ENCODE measurements at regions not wholly inside any gene's neighbourhood (a gene's known extent, or its start where the extent isn't known, plus 50 kb on each side); places are given as distances from the start of the nearest gene placed in this dataset.

- intact Hi-C loops (cut with micrococcal nuclease; ENCODE audit: unreplicated experiment), result no loop called here
- ChIA-PET POLR2A (no interaction called here), CTCF (no interaction called here)
- H3K9me3 ChIP-seq (ENCODE audit: control insufficient read depth, insufficient read depth, low read depth, low read length), result no peaks in the 10 kb centered on the region
- no TSS peak for BruUV-seq (replicated peaks)
- no peak overlapping the region for H3K4me3 ChIP-seq (ENCODE audit: low read depth in 2 of 2, low read length in 2 of 2)
- in situ Hi-C loops (cut with HindIII; ENCODE audit: low pct_unique_long_range_greater_than_20kb, low sequenced_read_pairs), result no loop called here
- TF ChIP-seq REST (IDR thresholded peaks at IDR 0.05; ENCODE audit: insufficient read depth in 1 of 2, low read depth in 2 of 2, low read length in 1 of 2) (no peak), SIN3A (IDR thresholded peaks at IDR 0.05; ENCODE audit: borderline replicate concordance, insufficient read depth, low read depth, low read length) (no peak), CTCF (IDR thresholded peaks at IDR 0.05) (no peak), TCF7L2 (IDR thresholded peaks at IDR 0.05; ENCODE audit: low read depth, low read length) (no peak), POLR2AphosphoS5 (IDR thresholded peaks at IDR 0.05; ENCODE audit: low read depth, low read length) (no peak)
- no peaks in the 10 kb centered on the region for H3K27me3 ChIP-seq (ENCODE audit: control insufficient read depth, insufficient read depth, low read length)
- ATAC-seq (no peak), DNase-seq (ENCODE audit: low read depth, low spot score) (no peak)
- H3K4me1 ChIP-seq (ENCODE audit: control insufficient read depth, insufficient read depth, low read length), result no peaks in the 10 kb centered on the region
- no peaks in the 10 kb centered on the region for H3K36me3 ChIP-seq (ENCODE audit: control insufficient read depth, insufficient read depth, low read length)
- no peak overlapping the region for H3K27ac ChIP-seq (ENCODE audit: low read length)
These were observed 59.7 kb upstream of the TNFSF4 start for GRCh38 chr1:173266841-173267240.

DNA sequence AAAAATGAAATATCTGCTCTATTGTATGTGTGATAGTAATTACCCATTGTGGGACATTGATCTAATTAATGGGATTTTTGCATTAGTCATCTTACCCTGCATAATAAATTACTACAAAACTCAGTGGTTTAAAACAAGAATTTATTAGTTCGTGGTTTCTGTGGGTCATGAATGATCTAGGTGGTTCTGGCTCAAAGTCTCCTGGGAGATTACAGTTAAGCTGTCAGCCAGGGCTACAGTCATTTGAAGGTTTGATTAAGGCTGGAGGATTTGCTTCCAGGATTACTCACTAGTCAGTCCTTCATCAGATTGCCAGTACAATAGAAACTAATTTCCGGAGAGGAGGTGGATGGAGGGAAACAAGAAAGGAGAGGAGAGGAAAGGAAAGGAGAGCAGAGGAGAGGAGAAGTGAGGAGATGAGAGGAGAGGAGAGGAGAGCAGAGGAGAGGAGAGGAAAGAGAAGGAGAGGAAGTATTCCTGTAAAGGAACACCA is 60.4 kb upstream of the TNFSF4 start:
- in situ Hi-C loops (cut with HindIII; ENCODE audit: low pct_unique_long_range_greater_than_20kb, low sequenced_read_pairs), result no loop called here
- no peak for ATAC-seq

More for the DNA sequence above, 60.4 kb upstream of the TNFSF4 start:
- no peak overlapping the region for H3K27ac ChIP-seq (ENCODE audit: low read length)
- no peaks in the 10 kb centered on the region for H3K36me3 ChIP-seq (ENCODE audit: control insufficient read depth, insufficient read depth, low read length)
- H3K27me3 ChIP-seq (ENCODE audit: control insufficient read depth, insufficient read depth, low read length), result no peaks in the 10 kb centered on the region
- CTCF ChIA-PET, result no interaction called here
- H3K9me3 ChIP-seq (ENCODE audit: control insufficient read depth, insufficient read depth, low read depth, low read length), result no peaks in the 10 kb centered on the region
- H3K4me1 ChIP-seq (ENCODE audit: control insufficient read depth, insufficient read depth, low read length), result no peaks in the 10 kb centered on the region
- DNase-seq (ENCODE audit: low read depth, low spot score), result no peak
- BruUV-seq (replicated peaks), result no TSS peak
- no peak for TF ChIP-seq REST (IDR thresholded peaks at IDR 0.05; ENCODE audit: insufficient read depth in 1 of 2, low read depth in 2 of 2, low read length in 1 of 2)
- TF ChIP-seq CTCF (IDR thresholded peaks at IDR 0.05), result no peak
- no peak for TF ChIP-seq SIN3A (IDR thresholded peaks at IDR 0.05; ENCODE audit: borderline replicate concordance, insufficient read depth, low read depth, low read length)
- TF ChIP-seq POLR2AphosphoS5 (IDR thresholded peaks at IDR 0.05; ENCODE audit: low read depth, low read length), result no peak
- no peak for TF ChIP-seq TCF7L2 (IDR thresholded peaks at IDR 0.05; ENCODE audit: low read depth, low read length)
- intact Hi-C loops (cut with micrococcal nuclease; ENCODE audit: unreplicated experiment), result no loop called here
- POLR2A ChIA-PET, result no interaction called here
- no peak overlapping the region for H3K4me3 ChIP-seq (ENCODE audit: low read depth in 2 of 2, low read length in 2 of 2)
